ENCODE measurements at regions not wholly inside any gene's neighbourhood (a gene's known extent, or its start where the extent isn't known, plus 50 kb on each side); places are given as distances from the start of the nearest gene placed in this dataset.

GRCh38 chr9:126112135-126112720, 214.4 kb upstream of the MVB12B start:
- TF ChIP-seq REST (IDR thresholded peaks at IDR 0.05; ENCODE audit: low read depth) (no peak), ATF3 (IDR thresholded peaks at IDR 0.05) (no peak), CTCF (IDR thresholded peaks at IDR 0.05 in 2 of 3, conservative IDR thresholded peaks at IDR 0.05 in 1 of 3; ENCODE audit: borderline replicate concordance in 1 of 3, insufficient read depth in 1 of 3, low read depth in 2 of 3, low read length in 2 of 3) (no peak), SP1 (IDR thresholded peaks at IDR 0.05; ENCODE audit: low read depth) (no peak), ZNF274 (IDR thresholded peaks at IDR 0.05; ENCODE audit: low read depth, low read length) (no peak), ZFX (IDR thresholded peaks at IDR 0.05) (no peak), ZBTB33 (IDR thresholded peaks at IDR 0.05; ENCODE audit: extremely low read depth, insufficient replicate concordance, low read length) (no peak), FOSL1 (IDR thresholded peaks at IDR 0.05; ENCODE audit: low read depth) (no peak), POLR2AphosphoS5 (IDR thresholded peaks at IDR 0.05; ENCODE audit: low read depth, low read length) (no peak), RAD21 (IDR thresholded peaks at IDR 0.05; ENCODE audit: low read depth) (no peak), MAX (IDR thresholded peaks at IDR 0.05) (no peak), EZH2 (IDR thresholded peaks at IDR 0.05) (no peak), POLR2A (IDR thresholded peaks at IDR 0.05; ENCODE audit: borderline replicate concordance, extremely low read depth, insufficient read depth, insufficient read length) (no peak), SRF (IDR thresholded peaks at IDR 0.05; ENCODE audit: low read depth) (no peak), CEBPB (IDR thresholded peaks at IDR 0.05; ENCODE audit: low read depth) (no peak), EGR1 (IDR thresholded peaks at IDR 0.05; ENCODE audit: low read depth) (no peak), EZH2phosphoT487 (IDR thresholded peaks at IDR 0.05; ENCODE audit: borderline replicate concordance) (no peak), TCF7L2 (IDR thresholded peaks at IDR 0.05; ENCODE audit: borderline replicate concordance, extremely low read depth, insufficient read depth, insufficient read length) (no peak), ELF1 (IDR thresholded peaks at IDR 0.05; ENCODE audit: borderline replicate concordance, low read depth) (no peak), JUND (IDR thresholded peaks at IDR 0.05) (no peak)
- H3K4me1 ChIP-seq (ENCODE audit: control insufficient read depth in 1 of 2, insufficient read depth in 2 of 2, low read length in 2 of 2): no peaks in the 10 kb centered on the region
- no peak overlapping the region for H2AFZ ChIP-seq (ENCODE audit: low read depth, low read length, poor library complexity, severe bottlenecking)
- POLR2A ChIA-PET: no interaction called here
- H3K27me3 ChIP-seq (ENCODE audit: insufficient read depth, low read length): peaks cover 51% of the 10 kb centered on the region; the same call in 1 of the 2 replicates
- no peaks in the 10 kb centered on the region for H3K9me3 ChIP-seq (ENCODE audit: control insufficient read depth in 1 of 2, insufficient read depth in 1 of 2, low read depth in 1 of 2, low read length in 2 of 2)
- CTCF ChIA-PET: no interaction called here
- no peak overlapping the region for H3K4me3 ChIP-seq (replicated peaks in 1 of 2; ENCODE audit: low read depth in 1 of 2, low read length in 2 of 2)
- no peaks in the 10 kb centered on the region for H3K9me2 ChIP-seq (ENCODE audit: insufficient read depth)
- RAD21 ChIA-PET (ENCODE audit: low non-redundant PET in 1 of 2, low total read pairs in 2 of 2, uncharacterized antibody in 2 of 2, unreplicated experiment in 2 of 2): no interaction called here
- no TSS peak for BruUV-seq (replicated peaks)
- H3K9ac ChIP-seq (ENCODE audit: low read length): no peak overlapping the region
- no peaks in the 10 kb centered on the region for H4K20me1 ChIP-seq (ENCODE audit: insufficient read depth)
- DNase-seq (ENCODE audit: low read depth, low spot score) (no peak), ATAC-seq (no peak)
- H3K4me2 ChIP-seq (ENCODE audit: low read length): no peak overlapping the region
- H3K79me2 ChIP-seq (ENCODE audit: insufficient read depth, low read length): no peaks in the 10 kb centered on the region
- intact Hi-C loops (cut with micrococcal nuclease): no loop called here
- no peak overlapping the region for H3K27ac ChIP-seq (ENCODE audit: low read depth, low read length)
- H3K36me3 ChIP-seq (ENCODE audit: control insufficient read depth in 1 of 2, insufficient read depth in 2 of 2, low read length in 2 of 2): no peaks in the 10 kb centered on the region

All from HCT116 (cell line).